CD4-positive, alpha-beta memory T cell (primary cell): ENCODE measurements at regions not wholly inside any gene's neighbourhood (a gene's known extent, or its start where the extent isn't known, plus 50 kb on each side); places are given as distances from the start of the nearest gene placed in this dataset.

Source experiments
- CTCF ChIA-PET: fragments of 350-600 bp; sonication (Branson Sonifier 250); formaldehyde crosslinking; loops from one replicate; lab custom pipeline; 2021; ENCODE audit warnings: inconsistent platforms; ENCODE audit not compliant: partially characterized antibody; lab: Charles Lee
- POLR2A ChIA-PET: fragments of 350-600 bp; sonication (Branson Sonifier 250); formaldehyde crosslinking; loops from one replicate; lab custom pipeline; 2021; ENCODE audit not compliant: partially characterized antibody; lab: Charles Lee
- DNase-seq, 5 donors: peaks; one replicate each; pipeline versions ENCODE4 v3.0.0 to v3.0.0-alpha.2; 2020 to 2022; ENCODE audit warnings: mixed read lengths in 1 of 5
- H3K27ac ChIP-seq: one replicate; pipeline ENCODE4 v1.7.0; 2013; ENCODE audit warnings: low read depth, low read length
- H3K27me3 ChIP-seq: 2 replicates; pipeline ENCODE4 v1.7.0; 2013; ENCODE audit warnings: mild to moderate bottlenecking, low read length, moderate library complexity; ENCODE audit not compliant: insufficient read depth
- H3K36me3 ChIP-seq: 2 replicates; pipeline ENCODE4 v1.7.0; 2013; ENCODE audit warnings: mild to moderate bottlenecking, low read length, moderate library complexity; ENCODE audit not compliant: insufficient read depth
- H3K4me1 ChIP-seq: 2 replicates; pipeline ENCODE4 v1.7.0; 2013; ENCODE audit warnings: mild to moderate bottlenecking, low read length, moderate library complexity; ENCODE audit not compliant: insufficient read depth
- H3K4me3 ChIP-seq, 2 donors: one replicate each; pipeline ENCODE4 v1.7.0; 2013; ENCODE audit warnings: low read length in 2 of 2, mild to moderate bottlenecking in 1 of 2
- H3K9me3 ChIP-seq, 2 donors: one replicate each; pipeline ENCODE4 v1.7.0; 2013; ENCODE audit warnings: low read length in 2 of 2, control low read depth in 1 of 2; ENCODE audit not compliant: control insufficient read depth in 1 of 2
- H3K27ac Mint-ChIP-seq, 7 donors: one replicate each; pipeline ENCODE4 v1.8.0; 2020 to 2021; ENCODE audit warnings: mixed read lengths in 7 of 7, mild to moderate bottlenecking in 6 of 7, inconsistent platforms in 3 of 7, moderate library complexity in 3 of 7
- H3K27me3 Mint-ChIP-seq, 2 donors: one replicate each; pipeline ENCODE4 v1.8.0; 2020 to 2021; ENCODE audit warnings: mixed read lengths in 2 of 2
- H3K36me3 Mint-ChIP-seq, 2 donors: one replicate each; pipeline ENCODE4 v1.8.0; 2020 to 2021; ENCODE audit warnings: mixed read lengths in 2 of 2, inconsistent platforms in 1 of 2, mild to moderate bottlenecking in 1 of 2
- H3K4me1 Mint-ChIP-seq, 4 donors: one replicate each; pipeline ENCODE4 v1.8.0; 2020 to 2021; ENCODE audit warnings: mixed read lengths in 4 of 4, mild to moderate bottlenecking in 1 of 4
- H3K4me3 Mint-ChIP-seq, 8 donors: one replicate each; pipeline ENCODE4 v1.8.0; 2020 to 2021; ENCODE audit warnings: mixed read lengths in 8 of 8, mild to moderate bottlenecking in 7 of 8, moderate library complexity in 6 of 8, inconsistent platforms in 3 of 8
- H3K9me3 Mint-ChIP-seq, 8 donors: one replicate each; pipeline ENCODE4 v1.8.0; 2020 to 2021; ENCODE audit warnings: mixed read lengths in 8 of 8, mild to moderate bottlenecking in 5 of 8, inconsistent platforms in 3 of 8, moderate library complexity in 1 of 8
- intact Hi-C: fragments of 100-400 bp; cut with micrococcal nuclease; formaldehyde crosslinking; loops from one replicate; pipeline ENCODE4 v1.15.1; 2023

DNA sequence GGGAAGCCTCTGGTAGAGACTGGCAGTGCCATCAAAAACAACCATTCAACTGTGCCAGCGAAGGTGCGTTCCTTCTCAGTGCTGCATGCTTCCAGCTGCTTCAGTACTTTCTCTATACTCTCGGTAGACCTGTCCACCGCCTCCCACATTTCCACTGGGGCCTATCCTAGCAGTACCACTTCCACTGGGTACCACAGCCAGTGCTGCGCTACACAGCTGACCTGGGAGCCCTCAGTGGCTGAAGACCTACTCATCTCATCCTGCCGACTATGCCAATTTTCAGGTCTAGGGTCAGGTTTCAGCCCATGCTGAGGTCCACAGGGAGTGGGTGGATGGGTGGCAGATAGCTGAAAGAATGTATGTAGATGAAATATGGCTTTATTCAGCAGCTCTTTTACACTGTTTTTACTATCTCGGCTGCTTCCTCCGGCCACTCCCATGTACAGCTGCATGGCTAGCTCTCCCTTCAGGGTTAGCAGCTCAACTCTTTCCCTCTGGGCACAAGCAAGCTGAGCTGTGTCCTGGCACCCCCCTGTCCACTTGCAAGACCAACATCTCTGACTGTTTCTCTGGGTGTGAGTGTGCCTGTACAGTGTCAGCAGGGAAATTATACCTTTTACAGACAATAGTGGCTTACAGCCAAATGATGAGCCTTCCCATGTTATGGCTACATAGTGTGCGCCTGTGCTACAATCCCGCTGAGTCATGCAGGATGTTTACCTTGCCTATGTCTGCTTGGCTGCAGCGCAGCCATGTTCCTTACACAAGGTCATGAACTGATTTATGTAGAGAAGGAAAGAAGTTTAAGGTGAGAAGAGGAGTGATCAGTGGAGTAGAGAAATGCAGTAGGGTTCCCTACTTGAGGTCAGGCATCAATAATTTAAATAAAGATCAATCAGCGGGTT, 125.7 kb upstream of the DDHD1 start:
- DNase-seq = no peak

GRCh38 chr14:53273671-53274072, 120.5 kb upstream of the DDHD1 start:
- Histone ChIP-seq H3K4me3 (no peak overlapping the region), H3K9me3 (no peaks in the 10 kb centered on the region), H3K4me1 (no peaks in the 10 kb centered on the region), H3K36me3 (no peaks in the 10 kb centered on the region), H3K27me3 (no peaks in the 10 kb centered on the region), H3K27ac (no peak overlapping the region)
- ChIA-PET CTCF (no interaction called here), POLR2A (no interaction called here)
- no peak for DNase-seq
- Mint-ChIP-seq H3K36me3 (peaks cover 0 to under 1% of the 10 kb centered on the region in 2 donors), H3K9me3 (peaks cover 0 to 14% (median 3%) of the 10 kb centered on the region in 8 donors), H3K27me3 (no peaks in the 10 kb centered on the region), H3K27ac (no peak overlapping the region), H3K4me1 (no peaks in the 10 kb centered on the region), H3K4me3 (no peak overlapping the region)
- intact Hi-C loops = no loop called here

More for the DNA sequence above, 125.7 kb upstream of the DDHD1 start:
- Mint-ChIP-seq H3K4me1 (no peaks in the 10 kb centered on the region), H3K27me3 (no peaks in the 10 kb centered on the region), H3K4me3 (no peak overlapping the region), H3K36me3 (peaks cover 0 to 9% of the 10 kb centered on the region in 2 donors), H3K27ac (no peak overlapping the region), H3K9me3 (peaks cover 3 to 29% (median 16%) of the 10 kb centered on the region in 8 donors)
- H3K27me3 ChIP-seq = no peaks in the 10 kb centered on the region
- no peaks in the 10 kb centered on the region for H3K36me3 ChIP-seq
- no peaks in the 10 kb centered on the region for H3K4me1 ChIP-seq
- CTCF ChIA-PET = interaction anchor here (1.3 kb wide), 1 partner anchor 17 kb away, joined by 10 read pairs; no protein-coding TSS in a partner anchor
- POLR2A ChIA-PET = no interaction called here
- no peak overlapping the region for H3K27ac ChIP-seq
- no peaks in the 10 kb centered on the region for H3K9me3 ChIP-seq
- intact Hi-C loops = no loop called here
- no peak overlapping the region for H3K4me3 ChIP-seq

- Histone ChIP-seq H3K27ac (no peak overlapping the region), H3K9me3 (no peaks in the 10 kb centered on the region), H3K4me1 (no peaks in the 10 kb centered on the region), H3K4me3 (no peak overlapping the region), H3K27me3 (no peaks in the 10 kb centered on the region), H3K36me3 (no peaks in the 10 kb centered on the region)
- Mint-ChIP-seq H3K27me3 (no peaks in the 10 kb centered on the region), H3K9me3 (peaks cover 0 to 24% (median 11%) of the 10 kb centered on the region in 8 donors), H3K4me3 (no peak overlapping the region), H3K36me3 (peaks cover 1 to 5% of the 10 kb centered on the region in 2 donors), H3K4me1 (no peaks in the 10 kb centered on the region), H3K27ac (no peak overlapping the region)
- no peak for DNase-seq
- intact Hi-C loops = no loop called here
- ChIA-PET CTCF (no interaction called here), POLR2A (no interaction called here)
Measured at GRCh38 chr14:53265025-53265424, 111.9 kb upstream of the DDHD1 start.

- H3K27ac Mint-ChIP-seq = no peak overlapping the region
- ChIA-PET POLR2A (no interaction called here), CTCF (no interaction called here)
- Histone ChIP-seq H3K4me1 (no peaks in the 10 kb centered on the region), H3K9me3 (no peaks in the 10 kb centered on the region), H3K27ac (no peak overlapping the region), H3K4me3 (no peak overlapping the region), H3K27me3 (no peaks in the 10 kb centered on the region), H3K36me3 (no peaks in the 10 kb centered on the region)
- H3K9me3 Mint-ChIP-seq = peaks cover 0 to 26% (median 10%) of the 10 kb centered on the region in 8 donors
- no peaks in the 10 kb centered on the region for H3K4me1 Mint-ChIP-seq
- intact Hi-C loops = no loop called here
- DNase-seq = no peak
- H3K27me3 Mint-ChIP-seq = no peaks in the 10 kb centered on the region
- H3K4me3 Mint-ChIP-seq = no peak overlapping the region
- H3K36me3 Mint-ChIP-seq = peaks cover 1 to 5% of the 10 kb centered on the region in 2 donors
Measured at GRCh38 chr14:53260928-53261327, 107.8 kb upstream of the DDHD1 start.

GRCh38 chr14:53260286-53260685, 107.2 kb upstream of the DDHD1 start:
- POLR2A ChIA-PET = no interaction called here
- H3K27me3 ChIP-seq = no peaks in the 10 kb centered on the region
- Mint-ChIP-seq H3K27me3 (no peaks in the 10 kb centered on the region), H3K4me1 (no peaks in the 10 kb centered on the region), H3K27ac (no peak overlapping the region), H3K4me3 (no peak overlapping the region), H3K36me3 (peaks cover 1 to 5% of the 10 kb centered on the region in 2 donors), H3K9me3 (peaks cover 0 to 29% (median 11%) of the 10 kb centered on the region in 8 donors)
- no peaks in the 10 kb centered on the region for H3K4me1 ChIP-seq
- no peaks in the 10 kb centered on the region for H3K36me3 ChIP-seq
- CTCF ChIA-PET = no interaction called here
- no peak overlapping the region for H3K27ac ChIP-seq
- H3K4me3 ChIP-seq = no peak overlapping the region
- intact Hi-C loops = no loop called here
- no peak for DNase-seq
- no peaks in the 10 kb centered on the region for H3K9me3 ChIP-seq

DNA sequence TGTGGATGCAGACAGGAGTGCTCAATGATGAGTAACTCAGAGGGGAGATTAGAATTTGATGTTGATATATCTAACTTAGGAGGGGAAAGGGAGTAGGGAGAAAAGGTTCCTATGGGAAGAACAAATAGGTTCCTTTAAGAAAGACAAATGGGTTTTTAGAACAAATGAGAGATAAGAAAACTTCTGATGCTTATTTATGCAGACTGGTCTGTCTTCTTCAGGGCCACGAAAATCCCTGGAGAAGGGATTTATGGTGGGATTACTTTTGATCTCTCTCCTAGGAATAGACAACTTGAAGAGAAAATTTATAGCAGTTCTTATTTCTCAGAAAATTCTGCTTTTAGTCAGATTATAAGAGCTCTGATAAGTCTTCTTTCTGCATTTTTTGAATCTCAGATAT, 99.0 kb upstream of the DDHD1 start:
- no peak overlapping the region for H3K27ac ChIP-seq
- no peak overlapping the region for H3K27ac Mint-ChIP-seq
- intact Hi-C loops = no loop called here
- ChIA-PET POLR2A (no interaction called here), CTCF (no interaction called here)
- H3K4me3 ChIP-seq = no peak overlapping the region
- peaks cover 0 to 3% of the 10 kb centered on the region in 2 donors for H3K36me3 Mint-ChIP-seq
- DNase-seq = no peak
- H3K27me3 Mint-ChIP-seq = no peaks in the 10 kb centered on the region
- H3K9me3 ChIP-seq = no peaks in the 10 kb centered on the region
- H3K4me1 ChIP-seq = no peaks in the 10 kb centered on the region
- no peak overlapping the region for H3K4me3 Mint-ChIP-seq
- no peaks in the 10 kb centered on the region for H3K4me1 Mint-ChIP-seq
- peaks cover 2 to 25% (median 10%) of the 10 kb centered on the region in 8 donors for H3K9me3 Mint-ChIP-seq
- H3K27me3 ChIP-seq = no peaks in the 10 kb centered on the region
- no peaks in the 10 kb centered on the region for H3K36me3 ChIP-seq

DNA sequence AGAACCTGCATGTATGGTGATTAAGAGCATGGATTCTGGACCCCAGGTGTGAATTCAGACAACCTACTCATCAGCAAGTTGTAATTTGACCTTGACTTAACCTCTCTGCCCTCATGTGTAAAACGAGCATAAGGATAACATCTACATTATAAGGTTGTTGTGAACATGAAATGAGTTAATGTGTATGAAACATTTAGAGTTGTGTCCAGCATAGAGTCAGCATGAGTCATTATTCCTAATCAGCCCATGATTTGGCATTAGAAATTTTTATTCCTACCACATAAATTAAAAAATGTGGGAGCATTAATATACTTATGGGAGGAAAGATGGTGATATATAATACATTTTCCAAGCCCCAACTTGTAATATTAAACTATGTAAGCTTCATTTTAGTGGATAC, 95.9 kb upstream of the DDHD1 start:
- H3K4me1 Mint-ChIP-seq = no peaks in the 10 kb centered on the region
- CTCF ChIA-PET = no interaction called here
- no peak overlapping the region for H3K4me3 Mint-ChIP-seq
- no peak overlapping the region for H3K27ac ChIP-seq
- H3K36me3 ChIP-seq = no peaks in the 10 kb centered on the region
- H3K4me3 ChIP-seq = no peak overlapping the region
- no peaks in the 10 kb centered on the region for H3K4me1 ChIP-seq
- peaks cover 3 to 12% of the 10 kb centered on the region in 2 donors for H3K36me3 Mint-ChIP-seq
- no peaks in the 10 kb centered on the region for H3K27me3 Mint-ChIP-seq
- intact Hi-C loops = no loop called here
- H3K27ac Mint-ChIP-seq = no peak overlapping the region
- H3K9me3 ChIP-seq = no peaks in the 10 kb centered on the region
- peaks cover 0 to 16% (median 3%) of the 10 kb centered on the region in 8 donors for H3K9me3 Mint-ChIP-seq
- POLR2A ChIA-PET = no interaction called here
- DNase-seq = no peak
- no peaks in the 10 kb centered on the region for H3K27me3 ChIP-seq
